ENCODE measurements at regions not wholly inside any gene's neighbourhood (a gene's known extent, or its start where the extent isn't known, plus 50 kb on each side); places are given as distances from the start of the nearest gene placed in this dataset.
A peak's percentile ranks its signal among the peaks of the same experiment; 100 is the strongest.

DNA sequence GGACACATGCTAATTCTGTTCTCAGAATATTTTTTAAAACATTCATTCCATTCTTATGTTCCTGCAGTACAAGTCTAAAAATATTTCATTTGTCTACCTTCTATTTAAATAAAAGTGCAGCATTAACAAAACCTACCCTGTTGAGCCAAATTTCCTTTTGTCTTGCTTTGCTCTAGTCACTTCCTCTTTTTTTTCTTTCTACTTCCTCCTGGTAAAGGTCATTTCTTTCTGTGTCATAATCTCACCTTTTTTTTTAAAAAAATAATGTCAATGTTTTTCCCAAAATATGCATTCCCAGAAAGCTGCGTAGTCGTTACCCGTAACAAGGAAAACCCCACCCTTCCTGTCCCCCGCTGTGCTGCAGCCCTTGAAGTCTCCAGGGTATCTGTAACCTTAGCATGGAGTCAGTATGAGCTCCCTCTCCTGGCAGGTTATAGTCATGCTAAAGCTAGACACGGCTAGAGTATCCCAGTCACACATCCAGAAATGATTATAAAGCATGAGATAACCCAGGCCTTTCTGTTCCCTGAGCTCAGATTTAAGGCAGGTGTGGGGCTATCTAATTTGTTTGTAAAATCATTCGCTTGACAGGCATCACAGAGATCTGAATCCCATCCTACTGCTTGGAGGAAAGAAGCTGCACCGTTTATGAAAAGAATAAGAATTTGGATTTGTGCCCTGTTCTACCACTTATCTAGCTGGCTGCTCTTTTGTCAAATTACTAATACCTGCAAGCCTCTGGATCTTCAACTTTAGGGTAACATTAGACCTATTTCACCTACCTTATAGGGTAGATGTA is 51.1 kb upstream of the EED start:
- H3K27ac Mint-ChIP-seq: peak overlapping the region; percentile 45; the same call in 1 of the 2 replicates
- H3K4me1 Mint-ChIP-seq (ENCODE audit: low read depth): peaks cover 31% of the 10 kb centered on the region
- H3K4me3 Mint-ChIP-seq: peak overlapping the region; percentile 70
- H3K9me3 Mint-ChIP-seq: no peaks in the 10 kb centered on the region
- peak; percentile 70 for DNase-seq
- H3K27me3 Mint-ChIP-seq (ENCODE audit: insufficient read depth): no peaks in the 10 kb centered on the region
- no peaks in the 10 kb centered on the region for H3K36me3 Mint-ChIP-seq (ENCODE audit: low read depth)
- TF ChIP-seq, protein P1, sequence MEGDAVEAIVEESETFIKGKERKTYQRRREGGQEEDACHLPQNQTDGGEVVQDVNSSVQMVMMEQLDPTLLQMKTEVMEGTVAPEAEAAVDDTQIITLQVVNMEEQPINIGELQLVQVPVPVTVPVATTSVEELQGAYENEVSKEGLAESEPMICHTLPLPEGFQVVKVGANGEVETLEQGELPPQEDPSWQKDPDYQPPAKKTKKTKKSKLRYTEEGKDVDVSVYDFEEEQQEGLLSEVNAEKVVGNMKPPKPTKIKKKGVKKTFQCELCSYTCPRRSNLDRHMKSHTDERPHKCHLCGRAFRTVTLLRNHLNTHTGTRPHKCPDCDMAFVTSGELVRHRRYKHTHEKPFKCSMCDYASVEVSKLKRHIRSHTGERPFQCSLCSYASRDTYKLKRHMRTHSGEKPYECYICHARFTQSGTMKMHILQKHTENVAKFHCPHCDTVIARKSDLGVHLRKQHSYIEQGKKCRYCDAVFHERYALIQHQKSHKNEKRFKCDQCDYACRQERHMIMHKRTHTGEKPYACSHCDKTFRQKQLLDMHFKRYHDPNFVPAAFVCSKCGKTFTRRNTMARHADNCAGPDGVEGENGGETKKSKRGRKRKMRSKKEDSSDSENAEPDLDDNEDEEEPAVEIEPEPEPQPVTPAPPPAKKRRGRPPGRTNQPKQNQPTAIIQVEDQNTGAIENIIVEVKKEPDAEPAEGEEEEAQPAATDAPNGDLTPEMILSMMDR (IDR thresholded peaks at IDR 0.05): peak; percentile 84

DNA sequence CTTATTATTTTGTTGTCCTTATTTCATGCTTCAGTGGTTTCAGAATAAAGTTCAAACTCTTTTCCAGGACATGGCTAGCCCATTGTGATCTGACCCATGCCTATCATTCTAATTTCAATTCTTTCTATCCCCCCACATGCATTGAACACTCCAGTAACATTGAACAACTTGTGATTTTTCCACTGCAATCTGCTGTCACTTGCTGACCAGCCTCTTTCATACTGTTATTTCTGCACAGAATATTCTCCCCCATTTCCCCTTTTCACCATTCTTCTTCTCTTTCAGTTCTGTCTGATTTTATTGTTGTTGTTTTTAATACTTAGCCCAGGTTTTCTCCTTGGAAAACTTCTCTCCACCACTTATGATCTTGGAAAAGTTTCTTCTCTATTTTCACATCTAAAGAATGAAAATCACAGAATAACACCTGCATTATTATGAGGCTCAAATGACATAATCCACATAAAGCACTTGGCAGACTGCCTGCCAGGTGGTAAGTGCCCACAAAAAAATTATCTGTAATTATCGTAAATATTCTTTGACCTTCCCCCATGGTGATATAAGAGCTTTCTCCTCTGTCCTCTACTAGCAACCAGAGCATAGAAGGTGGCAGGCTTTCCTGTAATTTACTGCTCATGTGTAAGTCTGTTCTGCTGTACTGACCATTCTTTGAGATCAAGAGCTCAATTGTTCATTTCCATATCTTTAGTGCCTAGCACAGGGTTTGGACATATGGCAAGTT is 51.9 kb upstream of the EED start:
- DNase-seq: no peak
- Mint-ChIP-seq H3K9me3 (no peaks in the 10 kb centered on the region), H3K4me3 (no peak overlapping the region), H3K27ac (no peak overlapping the region; the same call in 1 of the 2 replicates), H3K27me3 (ENCODE audit: insufficient read depth) (no peaks in the 10 kb centered on the region), H3K36me3 (ENCODE audit: low read depth) (no peaks in the 10 kb centered on the region), H3K4me1 (ENCODE audit: low read depth) (peaks cover 31% of the 10 kb centered on the region)
- TF ChIP-seq, protein P1 (IDR thresholded peaks at IDR 0.05): no peak

DNA sequence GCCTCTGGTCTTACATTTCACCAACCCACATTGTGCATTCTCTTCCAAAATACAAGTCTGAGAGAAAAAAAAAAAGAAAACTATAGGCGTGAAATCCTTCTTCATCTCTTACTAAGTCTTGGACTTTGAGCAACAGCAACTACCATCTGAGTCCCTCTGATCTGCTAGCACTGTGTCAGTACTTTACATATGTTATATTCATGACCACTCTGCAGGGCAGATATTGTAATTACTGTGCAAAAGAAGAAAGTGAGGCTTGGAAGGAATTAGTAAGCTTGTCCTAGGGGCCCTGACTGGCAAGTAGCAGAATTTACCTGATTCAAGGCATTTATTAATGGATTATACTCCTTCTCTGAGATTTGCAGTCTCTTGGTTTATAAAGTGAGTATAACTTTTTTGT is 52.7 kb upstream of the EED start:
- TF ChIP-seq, protein P1 (IDR thresholded peaks at IDR 0.05): no peak
- peaks cover 30% of the 10 kb centered on the region for H3K4me1 Mint-ChIP-seq (ENCODE audit: low read depth)
- no peaks in the 10 kb centered on the region for H3K36me3 Mint-ChIP-seq (ENCODE audit: low read depth)
- DNase-seq: no peak
- no peaks in the 10 kb centered on the region for H3K9me3 Mint-ChIP-seq
- H3K27ac Mint-ChIP-seq: no peak overlapping the region
- no peaks in the 10 kb centered on the region for H3K27me3 Mint-ChIP-seq (ENCODE audit: insufficient read depth)
- H3K4me3 Mint-ChIP-seq: no peak overlapping the region

DNA sequence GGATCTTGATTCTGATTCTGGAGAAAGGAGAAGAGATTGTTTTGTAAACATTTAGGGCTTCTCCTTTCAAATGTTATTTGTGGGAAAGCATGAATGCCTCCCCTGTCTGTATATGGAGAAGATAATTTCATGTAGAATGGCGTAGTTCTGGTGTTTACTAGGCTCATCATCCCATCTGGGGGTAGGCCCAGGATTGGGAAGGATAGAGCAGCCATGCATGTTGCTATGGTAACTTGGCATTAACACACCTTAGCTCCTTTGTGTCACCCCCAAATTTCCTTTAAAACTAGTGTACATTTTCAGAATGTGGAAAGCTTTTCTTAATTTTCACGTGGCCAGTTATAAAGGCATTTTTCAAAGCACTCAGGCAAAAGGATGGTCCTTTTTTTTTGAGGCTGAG is 57.5 kb upstream of the EED start:
- Mint-ChIP-seq H3K27ac (no peak overlapping the region), H3K27me3 (ENCODE audit: insufficient read depth) (no peaks in the 10 kb centered on the region)
- TF ChIP-seq, protein P1 (IDR thresholded peaks at IDR 0.05): no peak

DNA sequence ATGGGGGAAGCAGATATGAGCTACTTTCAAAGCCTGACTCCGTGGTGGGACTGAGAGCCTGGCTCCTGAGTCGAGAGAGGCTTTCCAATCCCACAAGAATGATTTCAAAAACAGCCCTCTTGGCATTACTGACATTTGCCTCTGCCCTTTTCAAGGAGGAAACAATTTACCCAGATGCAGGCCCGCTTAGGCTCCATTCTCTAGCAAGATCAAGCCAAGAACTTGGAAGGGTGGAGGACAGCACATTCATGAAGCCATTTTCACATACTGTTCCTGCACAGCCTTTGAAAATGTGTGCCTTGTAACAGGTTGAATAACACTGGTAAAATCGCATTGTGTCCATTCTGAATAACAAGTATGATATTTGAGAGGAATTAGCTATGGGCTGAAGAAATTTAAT is 58.2 kb upstream of the EED start:
- TF ChIP-seq, protein P1 (IDR thresholded peaks at IDR 0.05): no peak
- H3K9me3 Mint-ChIP-seq: no peaks in the 10 kb centered on the region
- no peak overlapping the region for H3K27ac Mint-ChIP-seq
- no peaks in the 10 kb centered on the region for H3K4me1 Mint-ChIP-seq (ENCODE audit: low read depth)
- no peaks in the 10 kb centered on the region for H3K36me3 Mint-ChIP-seq (ENCODE audit: low read depth)
- DNase-seq: no peak
- H3K27me3 Mint-ChIP-seq (ENCODE audit: insufficient read depth): no peaks in the 10 kb centered on the region
- no peak overlapping the region for H3K4me3 Mint-ChIP-seq

More for the DNA sequence above, 57.5 kb upstream of the EED start:
- DNase-seq: no peak
- H3K4me1 Mint-ChIP-seq (ENCODE audit: low read depth): no peaks in the 10 kb centered on the region
- H3K9me3 Mint-ChIP-seq: no peaks in the 10 kb centered on the region
- H3K36me3 Mint-ChIP-seq (ENCODE audit: low read depth): no peaks in the 10 kb centered on the region
- H3K4me3 Mint-ChIP-seq: no peak overlapping the region
